DMS53 treated with DMSO at 0.1 percent for 48 hours (cell line): ENCODE measurements at regions not wholly inside any gene's neighbourhood (a gene's known extent, or its start where the extent isn't known, plus 50 kb on each side); places are given as distances from the start of the nearest gene placed in this dataset.
A peak's percentile ranks its signal among the peaks of the same experiment; 100 is the strongest.

ENCODE experiments used
- DNase-seq: peaks from one replicate; lab custom pipeline; 2025; ENCODE audit not compliant: unreplicated experiment; lab: John Stamatoyannopoulos, UW

DNA sequence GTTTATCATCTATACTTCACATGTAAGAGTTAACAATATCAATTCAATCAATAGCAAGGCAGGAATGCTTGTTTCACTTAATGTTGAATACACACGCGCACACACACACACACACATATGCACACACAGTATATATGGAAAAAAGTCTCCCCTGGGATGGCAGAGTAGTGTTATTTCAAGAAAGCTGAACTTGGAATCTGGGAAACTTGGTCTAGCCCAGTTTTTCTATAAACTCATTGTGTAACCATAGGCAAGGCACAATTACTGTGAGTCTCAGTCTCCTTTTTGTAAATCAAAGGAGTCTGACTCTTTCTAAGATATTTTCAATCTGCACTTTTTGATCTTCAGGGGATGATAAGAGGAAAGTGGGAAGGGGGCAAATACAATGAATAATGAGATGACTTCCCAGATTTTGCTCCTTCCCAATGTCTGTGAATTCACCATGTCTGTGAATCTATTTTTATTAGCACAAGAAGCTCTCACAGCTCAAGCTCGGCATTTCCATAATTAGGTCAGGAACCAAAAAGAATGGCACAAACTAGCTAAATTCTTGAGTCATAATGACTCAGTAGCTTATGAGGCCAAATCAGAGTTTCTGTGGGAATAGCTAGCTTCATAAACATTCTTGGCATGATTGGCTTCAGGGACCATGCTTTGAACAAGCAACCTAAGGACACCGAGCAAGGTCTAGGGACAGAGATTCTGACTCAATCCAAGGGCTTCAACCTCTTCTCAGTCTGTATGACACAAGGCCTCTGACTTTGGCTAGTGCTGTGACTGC, 227.4 kb upstream of the DCBLD2 start:
- DNase-seq: no peak

DNA sequence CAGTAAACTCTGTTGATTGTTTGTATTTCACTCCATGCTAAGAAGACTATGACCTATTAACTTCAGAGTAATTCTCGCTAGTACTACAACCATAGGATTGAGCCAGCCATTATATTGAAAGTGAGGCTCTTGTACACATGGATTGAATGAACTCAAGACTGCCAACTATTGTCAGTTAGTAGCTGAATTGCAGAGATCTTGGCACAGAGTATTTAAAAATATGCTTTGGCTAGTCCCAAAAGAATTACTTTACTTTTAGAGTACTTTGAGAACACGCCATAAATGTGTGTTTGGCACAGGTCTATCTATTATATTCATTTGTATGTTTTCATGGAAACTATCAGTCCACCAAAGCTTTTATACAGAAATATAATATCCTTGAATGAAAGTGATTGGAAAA, 226.7 kb upstream of the DCBLD2 start:
- DNase-seq: no peak

DNA sequence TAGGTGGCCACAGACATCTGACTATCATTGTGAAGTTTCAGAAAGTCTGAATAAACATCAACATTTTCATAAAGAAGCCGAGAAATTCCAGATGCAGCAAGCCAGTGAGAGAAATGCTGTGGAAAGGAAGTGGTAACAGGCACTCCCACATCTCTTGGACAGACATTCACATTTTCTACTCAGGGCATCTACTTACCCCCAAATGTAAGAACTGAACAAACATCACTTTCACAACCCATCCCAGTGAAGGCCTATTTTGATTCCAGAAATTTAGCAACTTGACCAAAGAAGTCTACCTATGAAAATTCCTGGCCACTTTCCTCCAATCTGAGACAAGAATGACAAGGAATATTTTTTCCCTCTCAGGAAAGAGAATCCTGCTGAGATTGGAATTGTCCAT, 224.8 kb upstream of the DCBLD2 start:
- no peak for DNase-seq

DNA sequence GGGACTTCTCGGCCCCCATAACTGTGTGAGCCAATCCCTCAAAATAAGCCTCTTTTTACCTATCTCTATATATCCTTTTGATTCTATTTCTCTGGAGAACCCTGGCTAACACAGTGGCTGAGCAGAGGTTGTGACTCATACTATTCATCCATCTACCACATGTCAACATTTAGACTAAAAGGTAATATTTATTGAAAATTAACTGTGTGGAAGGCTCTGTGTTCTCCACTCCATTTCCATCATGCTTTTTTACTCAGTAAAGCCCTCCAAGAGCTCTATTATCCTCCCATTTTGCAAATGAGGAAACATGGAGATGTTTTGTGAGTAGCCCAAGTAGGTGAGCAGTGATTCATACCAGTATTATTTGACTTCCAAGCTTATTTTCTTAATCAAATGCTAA, 217.9 kb upstream of the DCBLD2 start:
- no peak for DNase-seq

DNA sequence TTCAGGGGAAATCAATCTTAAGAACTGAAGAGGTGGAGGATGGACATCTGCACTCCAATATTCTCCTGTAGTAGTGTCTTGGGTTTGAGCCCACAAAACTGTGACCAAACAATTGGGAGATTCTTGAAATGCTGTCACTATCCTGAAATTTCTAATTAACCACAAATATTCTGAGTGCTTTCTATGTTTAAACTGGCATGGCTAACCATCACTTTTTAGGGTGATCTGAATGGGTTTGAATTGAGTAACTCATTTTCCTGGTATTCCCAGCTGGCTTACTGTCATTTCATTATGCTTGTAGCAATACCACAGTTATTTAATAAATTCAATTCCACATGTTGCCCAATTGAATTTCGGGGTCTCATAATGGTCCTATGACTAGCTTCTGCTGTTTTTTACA, 216.9 kb upstream of the DCBLD2 start:
- DNase-seq: no peak

DNA sequence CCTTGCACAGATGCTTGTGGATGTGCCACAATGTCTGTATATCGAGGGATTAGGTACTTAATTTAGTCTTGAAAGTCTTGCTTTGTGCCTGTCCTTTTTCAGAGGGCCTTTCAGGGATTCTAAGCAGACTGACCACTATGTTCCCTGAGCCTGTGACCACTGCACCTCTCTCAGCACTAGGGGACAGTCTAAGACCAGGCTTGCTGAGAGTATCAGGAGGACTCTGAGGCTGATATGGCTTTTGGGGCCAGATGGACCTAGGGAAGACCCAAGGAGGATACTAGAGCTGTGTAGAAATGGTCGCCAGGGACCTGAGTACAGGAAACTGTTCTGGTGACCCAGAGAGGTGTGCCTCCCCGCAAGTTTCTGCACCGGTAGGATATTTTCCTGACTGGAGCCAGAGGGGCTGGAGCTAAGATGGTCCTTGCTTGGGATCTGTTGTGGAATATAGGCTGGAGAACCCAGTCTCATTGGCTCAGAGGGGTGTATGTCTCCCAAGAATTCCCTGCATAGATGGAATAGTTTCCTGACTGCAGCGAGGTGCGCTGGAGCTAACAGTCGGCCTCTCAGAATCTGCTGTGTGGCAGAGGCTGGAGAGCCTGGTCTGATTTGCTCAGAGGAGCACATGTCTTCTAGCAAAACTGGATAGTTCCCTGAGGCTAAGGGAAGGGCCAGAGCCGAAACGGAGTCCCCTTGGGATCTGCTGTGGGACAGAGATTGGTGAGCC, 213.2 kb upstream of the DCBLD2 start:
- peak; percentile 3 for DNase-seq

DNA sequence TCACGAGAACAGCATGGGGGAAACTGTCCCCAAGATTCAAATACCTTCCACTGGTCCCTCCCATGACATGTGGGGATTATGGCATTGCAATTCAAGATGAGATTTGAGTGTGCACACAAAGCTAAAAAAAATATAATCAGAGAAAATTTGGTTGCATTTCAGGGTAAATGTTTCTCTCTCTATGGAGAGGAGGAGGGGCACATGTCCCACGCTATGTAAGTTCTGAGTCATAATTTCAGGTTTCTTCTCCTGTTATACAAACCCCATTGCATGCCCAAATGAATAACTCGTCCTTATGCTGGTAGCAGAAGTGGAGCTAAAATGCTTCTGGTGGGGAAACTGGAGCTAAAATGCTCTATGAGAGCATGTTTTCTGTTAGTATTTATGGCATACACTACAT, 209.7 kb upstream of the DCBLD2 start:
- DNase-seq: no peak

DNA sequence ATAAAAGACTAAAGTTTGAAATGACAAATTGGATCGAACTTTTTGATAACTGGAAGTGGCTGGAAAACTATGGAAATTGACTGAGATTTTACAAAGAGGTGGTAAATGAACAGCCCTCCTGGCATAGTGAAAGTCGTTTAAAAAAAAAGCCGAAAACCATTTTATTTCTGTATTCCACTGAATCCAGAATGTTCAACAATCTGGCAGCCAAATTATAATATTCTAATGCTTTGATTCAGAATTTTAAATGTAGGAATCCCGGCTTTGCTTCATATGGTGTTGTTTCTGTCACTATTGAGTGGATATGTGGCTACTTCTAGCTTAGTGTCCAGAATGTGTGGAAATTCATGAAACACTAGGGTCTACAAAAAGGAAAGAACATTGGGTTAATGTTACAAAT, 208.9 kb upstream of the DCBLD2 start:
- DNase-seq: no peak

DNA sequence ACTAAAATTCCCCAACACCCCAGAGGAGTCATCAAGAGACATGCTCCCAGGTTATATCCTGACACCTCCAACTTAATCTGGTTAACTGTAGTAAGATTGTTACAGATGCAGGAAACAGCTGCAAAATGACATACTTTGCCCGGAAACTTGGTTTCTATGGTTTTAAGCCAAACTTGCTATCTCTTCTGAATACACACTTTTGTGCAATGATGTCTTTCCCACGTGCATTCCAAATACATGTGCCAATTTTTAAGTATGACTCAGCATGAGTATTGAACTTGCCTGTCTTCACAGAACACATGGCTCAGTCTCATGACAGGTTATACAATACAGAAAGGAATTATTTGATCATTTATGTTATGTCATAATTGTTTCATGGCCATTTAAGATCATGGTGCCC, 207.0 kb upstream of the DCBLD2 start:
- no peak for DNase-seq

DNA sequence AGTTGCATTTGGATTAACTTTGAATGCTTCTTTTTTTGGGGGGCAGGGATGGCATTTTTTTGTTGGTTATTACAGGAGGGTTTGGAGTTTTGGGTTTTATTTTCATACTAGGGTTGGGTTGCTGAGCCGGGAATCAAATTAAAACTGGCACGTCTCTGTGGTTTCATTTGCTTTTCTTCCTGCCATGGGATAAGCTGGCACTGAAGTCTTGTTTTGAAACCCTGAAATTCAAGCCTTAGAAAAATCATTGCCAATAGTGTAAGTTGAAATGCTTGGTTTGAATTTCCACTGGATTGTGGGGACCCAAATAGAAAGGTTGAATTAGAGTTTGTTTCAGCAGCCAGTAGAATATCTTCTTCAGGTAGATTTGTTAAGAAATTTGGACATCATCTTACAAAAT, 193.1 kb upstream of the DCBLD2 start:
- DNase-seq: no peak

DNA sequence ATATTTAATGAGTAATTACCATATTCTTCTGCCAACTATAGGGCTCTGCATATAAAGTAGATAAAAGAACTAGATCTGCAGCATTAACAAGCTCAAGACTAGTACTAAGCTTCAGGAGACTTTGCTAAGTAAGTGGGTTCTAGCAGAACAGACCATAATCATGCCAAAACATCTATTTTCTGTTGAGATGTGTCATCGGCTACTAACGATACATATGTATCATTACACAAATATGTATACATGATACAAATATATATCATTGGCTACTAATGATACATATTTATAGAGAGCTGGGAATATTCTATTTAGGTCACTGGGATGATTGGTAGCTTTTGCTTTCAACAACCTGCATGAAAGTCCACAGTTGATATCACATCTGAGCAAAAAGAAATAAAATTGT, 185.8 kb upstream of the DCBLD2 start:
- no peak for DNase-seq

DNA sequence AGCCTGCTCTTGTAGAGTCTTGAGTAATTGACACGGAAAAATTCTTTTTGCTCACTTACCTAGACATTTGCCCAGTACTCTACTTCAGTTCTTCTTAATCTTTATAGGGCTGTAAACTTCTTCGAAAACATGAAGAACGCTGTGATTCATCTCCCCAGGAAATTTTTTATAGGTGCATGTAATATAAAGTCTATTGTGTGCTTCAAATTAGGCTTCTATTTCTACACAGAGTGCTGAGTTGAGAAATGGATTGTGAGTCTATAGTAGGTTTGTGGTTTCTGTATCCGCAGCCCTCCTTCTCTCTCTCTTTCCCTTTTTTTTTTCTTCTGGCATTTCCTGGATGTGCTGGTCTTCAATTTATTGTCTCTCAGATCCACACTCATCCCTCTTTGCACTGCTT, 183.3 kb upstream of the DCBLD2 start:
- DNase-seq: no peak

DNA sequence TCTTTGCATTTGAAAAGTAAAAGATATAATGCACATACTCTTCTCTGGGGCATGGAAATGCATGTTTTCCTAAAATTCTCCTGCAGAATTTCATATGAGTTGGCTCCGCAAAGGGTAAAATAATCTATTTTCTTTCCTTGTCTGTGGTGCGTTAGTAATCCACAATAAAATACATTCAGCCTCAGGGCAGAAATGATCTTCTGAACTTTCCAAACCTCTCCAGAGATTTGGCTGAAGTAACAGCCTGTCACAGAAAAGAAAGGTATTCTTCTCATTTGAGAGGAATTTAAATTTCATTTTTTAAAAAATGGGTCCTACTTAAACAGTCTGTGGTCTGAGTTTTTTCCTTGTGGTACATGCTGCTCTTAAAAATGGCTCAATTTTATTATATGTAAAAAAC, 182.7 kb upstream of the DCBLD2 start:
- no peak for DNase-seq

DNA sequence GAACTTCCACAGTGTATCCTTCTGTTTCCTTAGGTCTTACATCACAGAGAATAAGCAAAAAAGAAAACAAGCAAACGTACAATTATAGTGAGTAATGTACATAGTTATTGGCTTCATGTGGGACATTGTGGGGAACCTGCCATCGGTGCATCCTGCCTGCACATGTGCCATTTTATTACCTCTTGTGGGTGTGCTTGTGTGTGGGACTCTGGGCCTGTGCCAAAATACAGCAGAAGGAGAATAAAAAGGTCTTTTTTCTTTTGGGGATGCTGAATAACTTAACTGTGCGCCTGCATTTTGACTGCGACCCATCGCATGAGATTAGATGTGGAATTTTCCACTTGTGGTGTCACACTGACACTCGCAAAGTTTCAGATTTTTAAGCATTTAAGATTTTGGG, 169.6 kb upstream of the DCBLD2 start:
- no peak for DNase-seq

DNA sequence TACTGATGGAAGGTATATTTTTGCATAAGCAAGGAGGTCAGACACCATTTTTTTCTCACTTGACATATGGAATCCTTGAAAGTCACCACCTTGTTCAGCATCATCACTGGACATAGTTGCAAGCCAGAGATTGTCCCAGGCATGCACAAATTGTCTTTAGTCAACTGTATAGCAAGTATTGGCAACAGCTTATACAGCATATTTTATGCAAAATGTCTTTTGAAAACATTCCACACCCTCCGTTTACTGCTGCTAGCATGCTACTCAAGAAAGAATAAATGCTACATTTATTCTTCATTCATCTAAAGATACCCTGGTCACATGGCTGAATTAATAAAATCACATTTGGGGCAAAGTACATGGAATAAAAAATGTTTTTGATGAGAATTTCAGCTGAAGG, 168.5 kb upstream of the DCBLD2 start:
- no peak for DNase-seq

DNA sequence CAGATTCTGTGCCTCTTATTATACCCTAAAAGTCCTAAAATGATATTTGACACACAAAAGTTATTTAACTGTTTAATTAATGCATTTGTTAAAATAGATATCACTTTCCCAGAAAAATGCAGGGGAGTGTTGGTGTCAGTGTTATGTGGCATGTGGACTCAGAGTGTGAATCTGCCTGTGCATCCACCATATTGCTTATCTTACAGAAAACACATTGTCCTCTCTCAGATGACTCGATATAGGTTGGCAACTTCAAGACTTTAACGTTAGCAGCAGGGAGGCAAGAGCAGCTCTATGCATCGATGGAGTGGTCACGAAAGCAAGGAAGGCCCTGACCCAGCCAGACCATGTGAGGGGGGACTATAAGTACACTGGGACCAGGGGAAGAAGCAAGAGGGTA, 165.4 kb upstream of the DCBLD2 start:
- no peak for DNase-seq

DNA sequence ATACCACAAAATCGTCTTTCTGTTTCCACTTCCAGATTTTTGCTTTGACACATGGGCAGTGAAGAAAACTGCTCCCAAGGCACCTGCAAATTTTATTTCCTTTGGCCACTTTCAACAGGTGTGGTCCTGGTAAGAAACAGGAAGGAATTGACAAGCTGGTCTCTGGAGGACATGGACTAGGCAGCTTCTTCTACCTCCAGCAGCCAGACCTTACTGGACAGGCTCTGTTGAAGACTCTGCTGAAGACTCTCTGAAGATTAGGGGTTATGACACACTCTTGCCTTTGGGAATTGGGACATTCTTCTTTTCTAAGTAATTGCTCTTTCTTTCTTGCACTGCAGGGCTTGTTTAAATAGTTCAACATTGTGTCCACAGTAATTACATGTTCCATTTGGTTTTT, 147.7 kb upstream of the DCBLD2 start:
- no peak for DNase-seq

DNA sequence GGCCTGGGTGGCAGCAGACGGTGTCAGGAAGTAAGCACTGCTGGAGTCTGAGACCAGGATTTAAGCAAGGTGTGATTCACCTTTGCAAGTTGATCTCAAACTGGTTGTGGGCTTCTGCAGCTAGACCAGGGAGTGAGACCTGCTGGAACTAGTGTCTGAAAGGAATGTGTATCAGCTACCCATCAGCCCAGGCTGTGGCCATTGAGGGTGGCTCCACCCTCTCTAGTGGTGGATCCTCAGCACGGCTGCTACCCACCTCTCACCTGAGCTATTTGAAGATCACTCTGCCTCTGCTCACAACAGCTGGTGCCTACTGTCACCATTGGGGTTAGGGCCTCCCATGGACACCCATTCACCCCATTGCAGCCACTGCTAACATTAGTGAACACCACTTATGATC, 140.3 kb upstream of the DCBLD2 start:
- no peak for DNase-seq

DNA sequence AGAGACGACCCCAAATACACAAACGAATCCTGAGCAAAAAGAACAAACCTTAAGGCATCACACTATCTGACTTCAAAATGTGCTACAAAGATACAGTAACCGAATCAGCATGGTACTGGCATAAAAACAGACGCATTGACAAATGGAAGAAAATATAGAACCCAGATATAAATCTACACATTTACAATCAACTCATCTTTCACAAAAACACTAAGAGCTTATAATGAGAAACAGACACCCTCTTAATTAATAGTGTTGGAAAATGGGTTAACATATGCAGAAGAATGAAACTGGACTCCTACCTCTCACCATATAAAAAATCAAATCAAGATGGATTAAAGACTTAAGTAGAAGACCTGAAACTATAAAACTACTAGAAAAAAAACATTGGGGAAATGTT, 130.3 kb upstream of the DCBLD2 start:
- no peak for DNase-seq

DNA sequence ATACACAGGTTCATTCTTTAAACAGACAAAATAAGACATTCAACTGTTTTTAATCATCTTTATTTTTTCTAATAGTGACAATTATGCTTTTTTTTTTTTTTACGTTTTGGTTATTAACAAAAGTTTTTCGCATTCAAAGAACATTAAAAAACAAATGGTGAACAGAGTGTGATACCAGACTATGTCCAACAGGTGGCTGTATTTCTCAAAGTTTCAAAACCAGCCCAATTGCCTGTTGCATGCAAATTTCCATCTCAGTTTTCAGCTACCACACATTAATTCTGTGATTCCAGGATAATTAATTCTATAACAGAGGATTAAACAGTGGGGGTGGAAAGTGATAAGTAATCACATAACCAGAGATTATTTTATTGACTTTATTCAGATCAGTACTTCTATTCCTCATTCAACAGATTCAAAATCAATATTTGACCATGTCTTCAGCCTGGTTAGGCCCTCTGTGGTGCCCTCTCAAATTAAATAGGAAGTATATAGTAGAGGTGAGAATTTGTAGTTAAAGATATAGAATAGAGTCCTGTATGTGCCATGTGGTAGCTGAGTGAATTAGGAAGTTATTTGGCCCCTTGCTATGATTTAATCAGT, 122.2 kb upstream of the DCBLD2 start:
- DNase-seq: peak; percentile 17

DNA sequence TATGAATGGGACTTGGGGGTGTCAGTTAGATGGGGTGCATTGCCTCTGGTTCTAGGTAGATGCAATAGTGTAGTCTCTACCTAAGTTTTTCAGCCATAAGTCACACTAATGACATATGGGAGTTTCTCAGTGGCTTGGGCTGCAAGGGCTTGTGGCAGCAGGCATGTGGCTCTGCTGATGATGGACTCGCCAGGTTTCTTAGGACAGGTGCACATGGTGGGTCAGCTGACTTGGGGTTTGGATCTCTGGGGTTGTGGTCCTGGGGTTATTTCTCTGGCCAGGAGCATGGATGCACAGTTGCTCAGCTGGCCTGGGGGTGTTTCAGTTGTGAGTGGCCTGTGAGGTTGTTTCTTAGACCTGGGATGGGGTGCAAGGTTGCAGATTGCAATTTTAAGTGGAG, 120.0 kb upstream of the DCBLD2 start:
- DNase-seq: no peak

DNA sequence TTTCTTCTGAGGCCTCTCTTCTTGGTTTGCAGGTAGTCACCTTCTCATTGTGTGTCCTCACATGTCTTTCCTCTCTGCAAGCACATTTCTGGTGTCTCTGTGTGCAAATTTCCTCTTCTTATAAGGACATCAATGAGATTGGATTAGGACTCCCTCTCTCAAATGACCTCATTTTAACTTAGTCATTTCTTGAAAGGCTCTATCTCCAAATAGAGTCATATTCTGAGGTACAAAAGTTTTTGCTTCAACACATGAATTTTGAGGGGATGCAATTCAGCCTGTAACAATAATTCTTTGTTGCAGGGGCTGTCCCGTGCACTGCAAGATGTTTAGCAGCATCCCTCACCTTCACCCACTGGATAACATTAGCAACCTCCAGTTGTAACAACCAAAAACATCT, 115.0 kb upstream of the DCBLD2 start:
- no peak for DNase-seq
